Epithelial cell of esophagus (primary cell): ENCODE measurements at regions not wholly inside any gene's neighbourhood (a gene's known extent, or its start where the extent isn't known, plus 50 kb on each side); places are given as distances from the start of the nearest gene placed in this dataset.

ENCODE experiments used
- DNase-seq: peaks from one replicate; pipeline ENCODE4 v3.0.0; 2010; ENCODE audit warnings: low read depth
- H3K4me3 ChIP-seq: 2 replicates; pipeline ENCODE4 v1.5.1; 2011; ENCODE audit warnings: mild to moderate bottlenecking, low read length, control low read depth
- CTCF ChIP-seq: IDR thresholded peaks from 2 replicates; pipeline ENCODE4 v1.5.1; 2011; ENCODE audit warnings: low read depth, mild to moderate bottlenecking, low read length, control low read depth, inconsistent platforms; ENCODE audit not compliant: insufficient read depth; ENCODE audit errors: missing control alignments

GRCh38 chr13:40452741-40453334 lies 213.6 kb downstream of the FOXO1 start:
- no peak overlapping the region for H3K4me3 ChIP-seq
- DNase-seq = peak; percentile 80
- no peak for TF ChIP-seq CTCF

GRCh38 chr13:40453351-40454021 lies 213.0 kb downstream of the FOXO1 start:
- peak; percentile 98 for DNase-seq
- no peak overlapping the region for H3K4me3 ChIP-seq
- no peak for TF ChIP-seq CTCF

- no peak overlapping the region for H3K4me3 ChIP-seq
- no peak for TF ChIP-seq CTCF
- DNase-seq = no peak
Measured at GRCh38 chr13:40456397-40456953, 210.0 kb downstream of the FOXO1 start.

GRCh38 chr13:40456979-40457553 lies 209.4 kb downstream of the FOXO1 start:
- no peak overlapping the region for H3K4me3 ChIP-seq
- no peak for DNase-seq
- TF ChIP-seq CTCF = no peak

GRCh38 chr13:40457929-40458719 lies 208.3 kb downstream of the FOXO1 start:
- DNase-seq = no peak
- TF ChIP-seq CTCF = no peak
- H3K4me3 ChIP-seq = no peak overlapping the region

GRCh38 chr13:40458720-40458990 lies 207.8 kb downstream of the FOXO1 start:
- H3K4me3 ChIP-seq = no peak overlapping the region
- DNase-seq = no peak
- no peak for TF ChIP-seq CTCF
